Endothelial cell of umbilical vein (primary cell): ENCODE measurements at regions not wholly inside any gene's neighbourhood (a gene's known extent, or its start where the extent isn't known, plus 50 kb on each side); places are given as distances from the start of the nearest gene placed in this dataset.

Experiments used
- BruUV-seq: library from RNA; stranded (reverse); fragments of 400-500 nt; replicated peaks from 2 replicates; lab custom pipeline; 2021; lab: Mats Ljungman, UMichigan
- CTCF ChIA-PET: fragments of 300-600, 350-600 bp; sonication (Branson Sonifier 250); formaldehyde crosslinking; loops from one replicate; lab custom pipeline; 2021; ENCODE audit warnings: antibody characterized with exemption, inconsistent platforms; lab: Charles Lee
- POLR2A ChIA-PET: fragments of 300-600, 350-600 bp; sonication (Branson Sonifier 250); formaldehyde crosslinking; loops from one replicate; lab custom pipeline; 2021; ENCODE audit warnings: antibody characterized with exemption, inconsistent platforms; lab: Charles Lee
- DNase-seq: peaks from one replicate; pipeline ENCODE4 v3.0.0-alpha.2; 2011; ENCODE audit warnings: low read depth, low spot score
- FAIRE-seq: peaks from 2 replicates; lab custom pipeline; 2011; peaks lifted over from hg19 to GRCh38; lab: Jason Lieb, UNC
- H2AFZ ChIP-seq: 2 replicates; pipeline ENCODE4 v1.6.0; 2012; ENCODE audit warnings: low read depth, low read length, control low read depth, inconsistent platforms
- H3K27ac ChIP-seq: 2 replicates; pipeline ENCODE4 v1.5.1; 2011; ENCODE audit warnings: low read depth, mild to moderate bottlenecking, control low read depth, low read length, moderate library complexity; ENCODE audit not compliant: insufficient read depth
- H3K27me3 ChIP-seq, 2 experiments: 2 replicates each; pipeline versions ENCODE4 v1.6.0 to v1.6.1; 2011; ENCODE audit warnings: low read length in 2 of 2, mixed read lengths in 1 of 2; ENCODE audit not compliant: control insufficient read depth in 2 of 2, insufficient read depth in 2 of 2
- H3K36me3 ChIP-seq, 2 experiments: 2 replicates in 1 of 2; 3 replicates in 1 of 2; pipeline ENCODE4 v1.5.1; 2011; ENCODE audit warnings: low read length in 2 of 2, mild to moderate bottlenecking in 1 of 2, moderate library complexity in 1 of 2; ENCODE audit not compliant: control insufficient read depth in 2 of 2, insufficient read depth in 2 of 2; ENCODE audit errors: extremely low read depth in 1 of 2
- H3K4me1 ChIP-seq: 3 replicates; pipeline ENCODE4 v1.5.1; 2011; ENCODE audit warnings: mild to moderate bottlenecking, low read length; ENCODE audit not compliant: control insufficient read depth, insufficient read depth; ENCODE audit errors: extremely low read depth
- H3K4me2 ChIP-seq: 2 replicates; pipeline ENCODE4 v1.6.1; 2011; ENCODE audit warnings: low read length, control low read depth, mixed read lengths; ENCODE audit not compliant: insufficient read depth
- H3K4me3 ChIP-seq, 3 experiments: fragments of 200-600 bp in 1 of 3; sonication (generic), shearing (Covaris generic) in 1 of 3; replicated peaks in 1 of 3; 2 replicates each; pipeline ENCODE4 v1.5.1; 2011 to 2016; ENCODE audit warnings: control low read depth in 3 of 3, low read length in 3 of 3, mild to moderate bottlenecking in 2 of 3, inconsistent platforms in 1 of 3, low read depth in 1 of 3, moderate library complexity in 1 of 3; ENCODE audit not compliant: insufficient read depth in 1 of 3
- H3K79me2 ChIP-seq: 2 replicates; pipeline ENCODE4 v1.6.0; 2012; ENCODE audit warnings: low read length, inconsistent platforms; ENCODE audit not compliant: control insufficient read depth, insufficient read depth
- H3K9ac ChIP-seq: replicated peaks from 2 replicates; pipeline ENCODE3; 2011; ENCODE audit warnings: low read length, control low read depth; ENCODE audit not compliant: insufficient read depth; ENCODE audit errors: extremely low read depth
- H3K9me1 ChIP-seq: replicated peaks from 3 replicates; pipeline ENCODE4 v1.6.0; 2011; ENCODE audit warnings: mild to moderate bottlenecking, low read length; ENCODE audit not compliant: control insufficient read depth, insufficient read depth; ENCODE audit errors: extremely low read depth
- H3K9me3 ChIP-seq: replicated peaks from 2 replicates; pipeline ENCODE4 v1.5.1; 2012; ENCODE audit warnings: low read length, inconsistent platforms; ENCODE audit not compliant: control insufficient read depth, insufficient read depth
- H4K20me1 ChIP-seq: replicated peaks from 2 replicates; pipeline ENCODE3; 2011; ENCODE audit warnings: mild to moderate bottlenecking, low read length; ENCODE audit not compliant: control insufficient read depth, insufficient read depth; ENCODE audit errors: extremely low read depth
- CTCF ChIP-seq, 2 donors: IDR thresholded peaks; 1 replicate in 1 of 2; 2 replicates in 1 of 2; pipeline ENCODE4 v1.5.1; 2011; ENCODE audit warnings: low read length in 2 of 2, mild to moderate bottlenecking in 2 of 2, moderate library complexity in 2 of 2, control low read depth in 1 of 2, inconsistent platforms in 1 of 2, low read depth in 1 of 2; ENCODE audit not compliant: insufficient read depth in 1 of 2; ENCODE audit errors: extremely low read depth in 1 of 2
- EZH2 ChIP-seq: IDR thresholded peaks from 2 replicates; pipeline ENCODE4 v1.6.1; 2012; ENCODE audit warnings: borderline replicate concordance, low read depth, mild to moderate bottlenecking, moderate library complexity, low read length, inconsistent platforms; ENCODE audit not compliant: severe bottlenecking
- FOS ChIP-seq: IDR thresholded peaks from 2 replicates; pipeline ENCODE4 v1.6.1; 2011; ENCODE audit warnings: mild to moderate bottlenecking, low read length, moderate library complexity, borderline replicate concordance; ENCODE audit not compliant: insufficient read depth
- GATA2 ChIP-seq: IDR thresholded peaks from 2 replicates; pipeline ENCODE4 v1.7.0; 2011; ENCODE audit warnings: low read depth, mild to moderate bottlenecking, moderate library complexity, mixed read lengths, low read length; ENCODE audit not compliant: insufficient read length, insufficient read depth
- JUN ChIP-seq: IDR thresholded peaks from 2 replicates; pipeline ENCODE4 v1.6.1; 2011; ENCODE audit warnings: borderline replicate concordance, low read depth; ENCODE audit not compliant: insufficient read length, insufficient read depth
- MAX ChIP-seq: IDR thresholded peaks from 2 replicates; pipeline ENCODE4 v1.6.1; 2011; ENCODE audit not compliant: insufficient read depth, insufficient read length
- MYC ChIP-seq: IDR thresholded peaks from one replicate; pipeline ENCODE4 v1.6.1; 2011; ENCODE audit warnings: mild to moderate bottlenecking, low read depth, low read length
- POLR2A ChIP-seq: IDR thresholded peaks from 2 replicates; pipeline ENCODE4 v1.6.1; 2012; ENCODE audit warnings: low read depth, mild to moderate bottlenecking, control low read depth, low read length
- POLR2AphosphoS5 ChIP-seq: IDR thresholded peaks from 2 replicates; pipeline ENCODE4 v1.6.1; 2012; ENCODE audit warnings: low read depth, mild to moderate bottlenecking, control low read depth, low read length, moderate library complexity; ENCODE audit not compliant: insufficient read depth
- dilution Hi-C: fragments of 300-500 bp; cut with MboI; formaldehyde crosslinking; loops from one replicate; pipeline ENCODE4 v1.15.0; 2019; ENCODE audit warnings: low sequenced_read_pairs; ENCODE audit not compliant: extremely low pct_ligation_motif_present
- intact Hi-C: fragments of 100-400 bp; cut with micrococcal nuclease; formaldehyde crosslinking; loops from one replicate; pipeline ENCODE4 v1.10.0; 2022

- FAIRE-seq = no peak
- BruUV-seq = no TSS peak
Measured at GRCh38 chr7:41629711-41630111, 73.2 kb downstream of the INHBA start.

GRCh38 chr7:41628901-41629300 is 74.0 kb downstream of the INHBA start:
- POLR2A ChIA-PET = no interaction called here
- no peaks in the 10 kb centered on the region for H3K27me3 ChIP-seq
- CTCF ChIA-PET = interaction anchor here (0.6 kb wide), 1 partner anchor 1260 kb away, joined by 3 read pairs; no protein-coding TSS in a partner anchor
- no peaks in the 10 kb centered on the region for H4K20me1 ChIP-seq
- FAIRE-seq (no peak), DNase-seq (no peak)
- intact Hi-C loops (no loop called here), dilution Hi-C loops (no loop called here)
- no peaks in the 10 kb centered on the region for H3K9me1 ChIP-seq
- H2AFZ ChIP-seq = no peak overlapping the region
- no peaks in the 10 kb centered on the region for H3K4me1 ChIP-seq
- no peaks in the 10 kb centered on the region for H3K36me3 ChIP-seq
- no peak overlapping the region for H3K4me3 ChIP-seq
- no peaks in the 10 kb centered on the region for H3K9me3 ChIP-seq
- H3K9ac ChIP-seq = no peak overlapping the region
- H3K27ac ChIP-seq = no peak overlapping the region
- no peak overlapping the region for H3K4me2 ChIP-seq
- no peak for TF ChIP-seq MAX
- TF ChIP-seq MYC = no peak
- no peak for TF ChIP-seq CTCF (IDR thresholded peaks at IDR 0.05; ENCODE audit: extremely low read depth in 1 of 2, insufficient read depth in 1 of 2, low read depth in 1 of 2, low read length in 2 of 2)
- TF ChIP-seq JUN = no peak
- no peak for TF ChIP-seq POLR2AphosphoS5
- TF ChIP-seq EZH2 = no peak
- TF ChIP-seq GATA2 = no peak
- H3K79me2 ChIP-seq = no peaks in the 10 kb centered on the region
- BruUV-seq = no TSS peak

More at GRCh38 chr7:41629711-41630111, 73.2 kb downstream of the INHBA start:
- H3K4me1 ChIP-seq = no peaks in the 10 kb centered on the region
- dilution Hi-C loops = no loop called here
- no peak overlapping the region for H3K9ac ChIP-seq
- no peaks in the 10 kb centered on the region for H4K20me1 ChIP-seq
- ChIA-PET POLR2A (no interaction called here), CTCF (no interaction called here)
- H3K4me3 ChIP-seq = no peak overlapping the region
- TF ChIP-seq GATA2 (no peak), MAX (no peak), EZH2 (no peak), POLR2A (no peak), FOS (no peak)
- H2AFZ ChIP-seq = no peak overlapping the region
- H3K27ac ChIP-seq = no peak overlapping the region
- no peak overlapping the region for H3K4me2 ChIP-seq
- H3K9me3 ChIP-seq = no peaks in the 10 kb centered on the region
- no peaks in the 10 kb centered on the region for H3K9me1 ChIP-seq
- intact Hi-C loops = loop anchor here (5.0 kb wide), 1 partner anchor 32 kb away; no protein-coding TSS in a partner anchor
- H3K27me3 ChIP-seq = no peaks in the 10 kb centered on the region
- no peaks in the 10 kb centered on the region for H3K36me3 ChIP-seq
- H3K79me2 ChIP-seq = no peaks in the 10 kb centered on the region
- DNase-seq = no peak
